Osteocyte (in vitro differentiated cells): ENCODE measurements at regions not wholly inside any gene's neighbourhood (a gene's known extent, or its start where the extent isn't known, plus 50 kb on each side); places are given as distances from the start of the nearest gene placed in this dataset.

Experiments
- DNase-seq: peaks from one replicate; pipeline ENCODE4 v3.0.0; 2021; ENCODE audit warnings: mixed read lengths; ENCODE audit not compliant: unreplicated experiment; ENCODE audit errors: extremely low spot score
- H3K27ac Mint-ChIP-seq: one replicate; pipeline ENCODE4 v1.8.0; 2021; ENCODE audit warnings: mild to moderate bottlenecking, mixed read lengths; ENCODE audit not compliant: unreplicated experiment
- H3K27me3 Mint-ChIP-seq: one replicate; pipeline ENCODE4 v1.8.0; 2021; ENCODE audit warnings: mixed read lengths; ENCODE audit not compliant: unreplicated experiment
- H3K36me3 Mint-ChIP-seq: one replicate; pipeline ENCODE4 v1.8.0; 2021; ENCODE audit warnings: mixed read lengths; ENCODE audit not compliant: unreplicated experiment
- H3K4me1 Mint-ChIP-seq: one replicate; pipeline ENCODE4 v1.8.0; 2021; ENCODE audit warnings: mixed read lengths; ENCODE audit not compliant: unreplicated experiment
- H3K4me3 Mint-ChIP-seq: one replicate; pipeline ENCODE4 v1.8.0; 2021; ENCODE audit warnings: mild to moderate bottlenecking, moderate library complexity, mixed read lengths; ENCODE audit not compliant: unreplicated experiment
- H3K9me3 Mint-ChIP-seq: one replicate; pipeline ENCODE4 v1.8.0; 2021; ENCODE audit warnings: mixed read lengths; ENCODE audit not compliant: unreplicated experiment
- CTCF ChIP-seq: fragments of 200-600 bp; sonication (generic); IDR thresholded peaks from 2 replicates; pipeline ENCODE4 v1.5.0; 2021; ENCODE audit warnings: antibody characterized with exemption, mild to moderate bottlenecking, moderate library complexity

- no peak overlapping the region for H3K27ac Mint-ChIP-seq
- no peak overlapping the region for H3K4me3 Mint-ChIP-seq
- H3K36me3 Mint-ChIP-seq = no peaks in the 10 kb centered on the region
- H3K27me3 Mint-ChIP-seq = no peaks in the 10 kb centered on the region
- peaks cover 13% of the 10 kb centered on the region for H3K4me1 Mint-ChIP-seq
- H3K9me3 Mint-ChIP-seq = peaks cover 12% of the 10 kb centered on the region
- DNase-seq = no peak
- TF ChIP-seq CTCF = no peak
Measured at GRCh38 chr13:89315287-89315686, 1644.1 kb downstream of the SLITRK5 start.

DNA sequence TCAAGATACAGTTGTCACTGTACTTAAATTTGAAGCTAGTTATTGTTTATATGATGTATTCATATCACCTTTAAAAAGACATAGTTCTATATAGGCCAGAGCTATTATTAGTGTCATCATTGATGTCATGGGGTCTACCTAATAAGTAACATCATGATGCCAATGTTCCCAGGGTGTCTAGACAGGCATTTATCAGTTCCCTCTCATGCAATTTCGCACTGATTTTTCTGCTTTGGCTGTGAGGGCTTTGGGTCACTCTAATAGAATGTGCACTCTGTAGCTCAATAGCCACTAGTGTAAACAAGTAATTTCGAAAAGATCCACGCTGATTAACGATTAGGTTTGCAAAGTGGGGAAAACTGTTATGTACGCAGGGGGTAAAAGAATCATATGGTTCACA lies 1651.3 kb downstream of the SLITRK5 start:
- no peak for TF ChIP-seq CTCF
- Mint-ChIP-seq H3K27me3 (no peaks in the 10 kb centered on the region), H3K4me1 (peaks cover 5% of the 10 kb centered on the region), H3K27ac (no peak overlapping the region), H3K9me3 (no peaks in the 10 kb centered on the region), H3K36me3 (no peaks in the 10 kb centered on the region), H3K4me3 (no peak overlapping the region)
- DNase-seq = no peak

GRCh38 chr13:89324582-89324981 lies 1653.4 kb downstream of the SLITRK5 start:
- no peaks in the 10 kb centered on the region for H3K9me3 Mint-ChIP-seq
- peaks cover 5% of the 10 kb centered on the region for H3K4me1 Mint-ChIP-seq
- no peaks in the 10 kb centered on the region for H3K27me3 Mint-ChIP-seq
- DNase-seq = no peak
- no peak overlapping the region for H3K27ac Mint-ChIP-seq
- no peaks in the 10 kb centered on the region for H3K36me3 Mint-ChIP-seq
- H3K4me3 Mint-ChIP-seq = no peak overlapping the region
- no peak for TF ChIP-seq CTCF

DNA sequence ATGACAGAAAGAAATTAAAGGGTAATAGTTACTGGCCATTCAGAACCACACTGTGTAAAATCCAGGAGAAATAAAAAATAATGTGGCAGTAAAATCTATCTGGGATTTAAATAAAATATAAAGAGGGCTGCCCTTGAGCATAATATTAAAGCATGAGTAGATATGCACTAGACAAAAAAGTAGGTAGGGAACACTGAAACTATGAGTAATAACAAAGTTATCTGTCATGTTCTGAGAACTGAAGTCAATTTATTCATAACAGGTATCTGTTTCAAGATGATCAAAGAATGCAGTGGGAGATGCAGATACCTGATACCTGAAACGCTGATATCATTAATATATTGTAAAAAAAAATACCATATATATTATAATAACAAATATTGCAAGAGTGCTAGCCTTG lies 1672.0 kb downstream of the SLITRK5 start:
- H3K27ac Mint-ChIP-seq = no peak overlapping the region
- no peak overlapping the region for H3K4me3 Mint-ChIP-seq
- H3K4me1 Mint-ChIP-seq = no peaks in the 10 kb centered on the region
- DNase-seq = no peak
- TF ChIP-seq CTCF = no peak
- no peaks in the 10 kb centered on the region for H3K36me3 Mint-ChIP-seq
- H3K27me3 Mint-ChIP-seq = no peaks in the 10 kb centered on the region
- no peaks in the 10 kb centered on the region for H3K9me3 Mint-ChIP-seq

- Mint-ChIP-seq H3K27ac (no peak overlapping the region), H3K27me3 (no peaks in the 10 kb centered on the region)
- no peak for TF ChIP-seq CTCF
Measured at GRCh38 chr13:89352384-89352783, 1681.2 kb downstream of the SLITRK5 start.

More at GRCh38 chr13:89352384-89352783, 1681.2 kb downstream of the SLITRK5 start:
- no peaks in the 10 kb centered on the region for H3K9me3 Mint-ChIP-seq
- H3K4me1 Mint-ChIP-seq = no peaks in the 10 kb centered on the region
- H3K36me3 Mint-ChIP-seq = no peaks in the 10 kb centered on the region
- no peak for DNase-seq
- H3K4me3 Mint-ChIP-seq = no peak overlapping the region
